HAP-1 (cell line): ENCODE measurements at regions not wholly inside any gene's neighbourhood (a gene's known extent, or its start where the extent isn't known, plus 50 kb on each side); places are given as distances from the start of the nearest gene placed in this dataset.

Source experiments
- DNase-seq, 2 experiments: peaks; one replicate each; pipeline ENCODE4 v3.0.0-alpha.2; 2016 to 2020; ENCODE audit warnings: low spot score in 2 of 2
- H3K27me3 ChIP-seq: fragments of 250-450 bp; sonication (Bioruptor Pico); 2 replicates; pipeline ENCODE4 v1.5.1; 2020; ENCODE audit warnings: low read depth, mild to moderate bottlenecking, moderate library complexity
- H3K36me3 ChIP-seq: fragments of 250-450 bp; sonication (Bioruptor Pico); replicated peaks from 2 replicates; pipeline ENCODE4 v1.5.1; 2020; ENCODE audit warnings: mild to moderate bottlenecking
- H3K4me1 ChIP-seq: fragments of 250-450 bp; sonication (Bioruptor Pico); 2 replicates; pipeline ENCODE4 v1.5.1; 2020; ENCODE audit warnings: mild to moderate bottlenecking
- H3K4me3 ChIP-seq: fragments of 250-450 bp; sonication (Bioruptor Pico); 2 replicates; pipeline ENCODE4 v1.5.1; 2020; ENCODE audit warnings: mild to moderate bottlenecking, moderate library complexity
- H3K9me3 ChIP-seq: fragments of 250-450 bp; sonication (Bioruptor Pico); 2 replicates; pipeline ENCODE4 v1.5.1; 2020; ENCODE audit warnings: mild to moderate bottlenecking, moderate library complexity
- in situ Hi-C: fragments of 300-500 bp; cut with MboI; formaldehyde crosslinking; loops from 3 replicates; pipeline ENCODE4 v1.14.3; 2020; ENCODE audit warnings: low sequenced_read_pairs, inconsistent platforms, mixed read lengths

- H3K9me3 ChIP-seq: no peaks in the 10 kb centered on the region
- no peaks in the 10 kb centered on the region for H3K36me3 ChIP-seq
- no peaks in the 10 kb centered on the region for H3K4me1 ChIP-seq
- no peaks in the 10 kb centered on the region for H3K27me3 ChIP-seq
- in situ Hi-C loops: no loop called here
- H3K4me3 ChIP-seq: no peak overlapping the region
- no peak for DNase-seq
These were observed 91.2 kb upstream of the SOD3 start for GRCh38 chr4:24704149-24704548.

- Histone ChIP-seq H3K27me3 (no peaks in the 10 kb centered on the region), H3K36me3 (no peaks in the 10 kb centered on the region), H3K4me3 (no peak overlapping the region), H3K9me3 (no peaks in the 10 kb centered on the region), H3K4me1 (no peaks in the 10 kb centered on the region)
- no peak for DNase-seq
- in situ Hi-C loops: no loop called here
These were observed 90.2 kb upstream of the SOD3 start for GRCh38 chr4:24705016-24705753.

DNA sequence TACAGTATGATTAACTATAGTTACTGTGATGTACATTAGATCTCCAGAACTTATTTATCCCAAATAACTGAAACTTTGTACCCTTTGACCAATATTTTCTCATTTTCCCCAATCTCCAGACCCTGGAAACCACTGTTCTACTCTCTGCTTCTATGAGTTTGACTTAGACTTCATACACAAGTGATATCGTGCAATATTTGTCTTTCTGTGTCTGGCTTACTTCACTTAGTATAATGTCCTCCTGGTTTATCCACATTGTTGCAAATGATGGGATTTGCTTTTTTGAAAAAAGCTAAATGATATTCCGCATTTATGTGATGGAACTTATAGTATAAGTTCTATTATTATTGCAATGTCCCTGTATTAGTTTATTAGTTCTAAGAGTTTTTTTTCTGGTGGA is 81.8 kb upstream of the SOD3 start:
- Histone ChIP-seq H3K9me3 (no peaks in the 10 kb centered on the region), H3K27me3 (no peaks in the 10 kb centered on the region), H3K36me3 (no peaks in the 10 kb centered on the region), H3K4me3 (no peak overlapping the region), H3K4me1 (no peaks in the 10 kb centered on the region)
- no peak for DNase-seq
- in situ Hi-C loops: no loop called here

GRCh38 chr4:24719615-24720014 is 75.8 kb upstream of the SOD3 start:
- no peak overlapping the region for H3K4me3 ChIP-seq
- H3K4me1 ChIP-seq: peaks cover 4% of the 10 kb centered on the region; the same call in 1 of the 2 replicates
- in situ Hi-C loops: no loop called here
- H3K36me3 ChIP-seq: no peaks in the 10 kb centered on the region
- H3K27me3 ChIP-seq: no peaks in the 10 kb centered on the region
- DNase-seq: no peak
- no peaks in the 10 kb centered on the region for H3K9me3 ChIP-seq

- H3K36me3 ChIP-seq: no peaks in the 10 kb centered on the region
- H3K4me3 ChIP-seq: no peak overlapping the region
- no peak for DNase-seq
- no peaks in the 10 kb centered on the region for H3K9me3 ChIP-seq
- in situ Hi-C loops: no loop called here
- H3K27me3 ChIP-seq: no peaks in the 10 kb centered on the region
- H3K4me1 ChIP-seq: peaks cover 4% of the 10 kb centered on the region; the same call in 1 of the 2 replicates
These were observed 74.9 kb upstream of the SOD3 start for GRCh38 chr4:24720436-24720835.

GRCh38 chr4:24720979-24721378 is 74.4 kb upstream of the SOD3 start:
- Histone ChIP-seq H3K27me3 (no peaks in the 10 kb centered on the region), H3K36me3 (no peaks in the 10 kb centered on the region), H3K9me3 (no peaks in the 10 kb centered on the region), H3K4me3 (no peak overlapping the region), H3K4me1 (peaks cover 4% of the 10 kb centered on the region; the same call in 1 of the 2 replicates)
- in situ Hi-C loops: no loop called here
- DNase-seq: peak in 1 of 2 experiments; percentile 26

- Histone ChIP-seq H3K27me3 (no peaks in the 10 kb centered on the region), H3K36me3 (no peaks in the 10 kb centered on the region), H3K4me1 (peaks cover 4% of the 10 kb centered on the region; the same call in 1 of the 2 replicates), H3K4me3 (no peak overlapping the region), H3K9me3 (no peaks in the 10 kb centered on the region)
- no peak for DNase-seq
- in situ Hi-C loops: no loop called here
These were observed 73.3 kb upstream of the SOD3 start for GRCh38 chr4:24722026-24722568.

DNA sequence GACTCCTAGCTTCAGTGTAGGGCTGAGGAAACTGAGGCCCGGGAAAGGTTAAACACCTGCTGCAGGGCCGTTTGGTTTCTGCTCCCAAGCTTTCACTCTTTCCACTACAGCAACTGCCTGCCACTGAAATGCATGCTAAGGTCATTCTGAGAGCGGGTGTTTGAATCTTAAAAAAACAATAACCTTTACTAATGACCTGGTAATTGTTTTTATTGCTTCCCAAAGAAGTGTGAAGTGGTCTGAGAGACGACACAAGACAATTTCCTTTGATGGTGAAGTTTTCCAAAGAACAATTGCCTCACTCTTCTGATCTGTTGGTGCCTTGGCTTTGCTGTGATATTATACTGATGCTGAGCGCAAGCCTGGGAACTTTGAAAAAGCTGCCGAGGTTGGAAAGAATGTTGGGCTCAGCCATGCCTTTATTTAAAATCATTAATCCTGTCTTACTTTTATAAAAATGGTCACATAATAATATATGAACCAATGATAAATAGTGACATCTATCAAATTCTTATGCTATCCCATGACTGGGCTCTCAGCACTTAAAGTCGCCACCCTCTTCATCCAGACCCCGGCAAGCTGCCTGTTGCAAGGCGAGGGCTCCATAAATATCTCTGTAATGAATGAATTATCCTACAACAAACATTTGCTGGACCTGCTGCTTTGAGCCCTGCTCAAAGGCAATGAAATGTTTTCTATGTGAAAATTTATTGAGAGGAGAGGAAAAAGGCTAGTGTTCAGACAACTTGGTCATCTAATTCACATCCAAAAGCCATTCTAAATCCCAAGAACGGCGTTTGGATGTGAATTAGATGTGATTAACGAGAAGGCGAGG is 67.8 kb upstream of the SOD3 start:
- H3K9me3 ChIP-seq: no peaks in the 10 kb centered on the region
- in situ Hi-C loops: no loop called here

DNA sequence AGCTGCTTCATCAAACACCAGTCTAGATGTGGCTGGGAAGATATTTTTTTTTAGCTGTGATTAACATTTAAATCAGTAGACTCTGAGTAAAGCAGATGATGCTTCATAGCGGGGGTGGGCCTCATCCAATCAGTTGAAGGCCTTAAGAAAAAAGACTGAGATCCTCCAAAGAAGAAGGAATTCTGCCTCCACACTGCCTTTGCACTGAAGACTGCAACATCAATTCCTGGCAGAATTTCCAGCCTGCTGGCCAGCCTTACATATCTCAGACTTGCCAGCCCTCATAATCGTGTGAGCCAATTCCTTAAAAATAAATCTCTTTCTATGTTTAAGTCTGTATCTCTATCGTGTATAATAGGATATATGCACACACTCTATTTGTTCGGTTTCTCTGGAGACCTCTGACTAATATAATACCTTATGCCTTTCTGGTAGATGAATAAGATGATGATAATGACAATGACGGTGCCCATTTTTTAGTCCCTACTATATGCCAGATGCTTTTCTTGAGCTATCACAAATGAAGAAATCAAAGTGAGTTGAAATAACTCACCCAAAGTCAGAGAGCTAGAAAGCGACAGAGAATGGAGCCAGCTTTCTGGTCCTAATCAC is 66.1 kb upstream of the SOD3 start:
- Histone ChIP-seq H3K9me3 (no peaks in the 10 kb centered on the region), H3K4me1 (no peaks in the 10 kb centered on the region), H3K27me3 (no peaks in the 10 kb centered on the region), H3K36me3 (no peaks in the 10 kb centered on the region), H3K4me3 (no peak overlapping the region)
- in situ Hi-C loops: no loop called here
- DNase-seq: no peak

More for the DNA sequence above, 67.8 kb upstream of the SOD3 start:
- H3K27me3 ChIP-seq: no peaks in the 10 kb centered on the region
- H3K36me3 ChIP-seq: no peaks in the 10 kb centered on the region
- no peak overlapping the region for H3K4me3 ChIP-seq
- DNase-seq: no peak
- no peaks in the 10 kb centered on the region for H3K4me1 ChIP-seq

- no peak for DNase-seq
- Histone ChIP-seq H3K4me1 (no peaks in the 10 kb centered on the region), H3K9me3 (no peaks in the 10 kb centered on the region), H3K36me3 (no peaks in the 10 kb centered on the region), H3K27me3 (no peaks in the 10 kb centered on the region), H3K4me3 (no peak overlapping the region)
- in situ Hi-C loops: no loop called here
These were observed 64.9 kb upstream of the SOD3 start for GRCh38 chr4:24730256-24731001.

GRCh38 chr4:24731448-24731847 is 63.9 kb upstream of the SOD3 start:
- Histone ChIP-seq H3K4me3 (no peak overlapping the region), H3K36me3 (no peaks in the 10 kb centered on the region), H3K27me3 (no peaks in the 10 kb centered on the region), H3K4me1 (no peaks in the 10 kb centered on the region), H3K9me3 (no peaks in the 10 kb centered on the region)
- in situ Hi-C loops: no loop called here
- DNase-seq: no peak

DNA sequence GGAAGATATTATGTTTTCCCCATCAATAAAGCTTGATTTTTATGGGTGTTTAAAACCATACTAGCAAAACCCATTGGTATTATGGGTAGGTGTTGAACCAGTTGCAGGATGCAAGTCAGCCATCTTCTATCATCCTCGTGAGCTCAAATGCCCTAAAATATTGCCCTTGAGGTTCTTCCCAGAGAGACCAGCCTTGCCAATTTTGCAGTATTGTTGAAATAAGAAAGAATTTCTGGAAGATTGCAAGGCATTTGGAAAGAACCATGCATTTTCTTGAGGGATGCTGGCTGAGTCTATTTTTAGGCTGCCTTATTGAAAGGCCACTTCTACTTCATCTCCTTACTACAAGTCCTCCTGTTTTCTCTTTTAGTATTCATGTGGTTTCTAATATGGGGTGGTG is 60.9 kb upstream of the SOD3 start:
- H3K4me3 ChIP-seq: no peak overlapping the region
- in situ Hi-C loops: no loop called here
- DNase-seq: no peak
- H3K9me3 ChIP-seq: no peaks in the 10 kb centered on the region; the same call in 1 of the 2 replicates
- no peaks in the 10 kb centered on the region for H3K4me1 ChIP-seq
- no peaks in the 10 kb centered on the region for H3K36me3 ChIP-seq
- H3K27me3 ChIP-seq: no peaks in the 10 kb centered on the region

DNA sequence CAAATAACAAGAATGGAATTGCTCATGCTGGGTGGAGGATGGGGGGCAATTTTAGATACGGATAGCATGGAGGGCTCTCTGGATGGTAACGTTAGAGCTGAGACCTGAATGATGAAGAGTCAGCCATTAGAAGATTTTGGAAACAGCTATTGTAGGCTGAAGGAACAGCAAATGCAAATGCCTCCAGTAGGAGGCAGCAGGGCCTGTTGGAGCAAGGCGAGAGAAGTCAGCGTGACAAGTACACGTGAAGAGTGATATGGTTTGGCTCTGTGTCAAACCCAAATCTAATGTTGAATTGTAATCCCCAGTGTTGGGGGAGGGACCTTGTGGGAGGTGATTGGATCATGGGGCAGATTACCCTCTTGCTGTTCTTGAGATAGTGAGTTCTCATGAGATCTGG is 59.3 kb upstream of the SOD3 start:
- Histone ChIP-seq H3K36me3 (no peaks in the 10 kb centered on the region), H3K4me1 (no peaks in the 10 kb centered on the region), H3K27me3 (no peaks in the 10 kb centered on the region), H3K4me3 (no peak overlapping the region), H3K9me3 (no peaks in the 10 kb centered on the region; the same call in 1 of the 2 replicates)
- in situ Hi-C loops: no loop called here
- no peak for DNase-seq
